GM18519 (cell line): ENCODE measurements at regions not wholly inside any gene's neighbourhood (a gene's known extent, or its start where the extent isn't known, plus 50 kb on each side); places are given as distances from the start of the nearest gene placed in this dataset.
"Not testable (repeated sequence)": the region's sequence is repeated elsewhere in the genome, so short reads cannot be mapped to it uniquely, and the experiment has no call there.

Source experiments
- ATAC-seq: cut with Tn5 transposase; IDR thresholded peaks from one replicate; pipeline ENCODE4 v1.9.1; 2021; ENCODE audit warnings: mild to moderate bottlenecking, moderate library complexity; ENCODE audit not compliant: unreplicated experiment, low FRiP score

DNA sequence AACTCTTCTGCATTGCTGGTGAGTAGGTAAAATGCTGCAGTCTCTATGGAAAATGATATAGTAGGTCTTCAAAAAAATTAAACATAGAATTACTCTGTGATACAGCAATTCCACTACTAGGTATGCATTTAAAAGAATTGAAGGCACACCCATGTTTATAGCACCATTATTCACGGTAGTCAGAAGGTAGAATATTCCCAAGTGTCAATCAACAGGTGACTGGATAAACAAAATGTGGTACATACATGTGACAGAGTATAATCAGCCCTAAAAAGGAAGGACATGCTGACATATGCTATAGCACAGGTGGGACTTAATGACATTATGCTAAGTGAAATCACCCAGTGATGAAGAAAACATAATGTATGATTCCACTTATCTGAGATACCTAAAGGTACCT lies 123.3 kb downstream of the CCER1 start:
- no peak for ATAC-seq

DNA sequence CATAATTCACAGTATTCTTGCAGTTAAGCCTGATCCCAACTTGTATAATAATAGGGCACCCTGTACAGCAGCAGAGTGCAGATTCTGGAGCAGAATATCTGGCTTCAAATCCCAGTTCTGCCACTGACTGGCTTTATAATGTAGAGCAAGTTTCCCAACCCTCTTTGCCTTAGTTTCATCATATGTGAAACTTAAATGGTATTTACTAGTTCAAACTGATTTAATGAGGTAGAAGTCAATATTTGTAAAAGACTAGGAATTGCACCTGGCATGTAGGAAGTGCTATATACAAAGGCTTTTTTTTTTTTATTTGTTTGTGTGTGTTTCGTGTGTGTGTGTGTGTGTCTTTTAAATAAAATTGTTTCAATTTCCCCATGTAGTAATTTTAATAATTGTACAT lies 125.9 kb downstream of the CCER1 start:
- ATAC-seq, result no peak

DNA sequence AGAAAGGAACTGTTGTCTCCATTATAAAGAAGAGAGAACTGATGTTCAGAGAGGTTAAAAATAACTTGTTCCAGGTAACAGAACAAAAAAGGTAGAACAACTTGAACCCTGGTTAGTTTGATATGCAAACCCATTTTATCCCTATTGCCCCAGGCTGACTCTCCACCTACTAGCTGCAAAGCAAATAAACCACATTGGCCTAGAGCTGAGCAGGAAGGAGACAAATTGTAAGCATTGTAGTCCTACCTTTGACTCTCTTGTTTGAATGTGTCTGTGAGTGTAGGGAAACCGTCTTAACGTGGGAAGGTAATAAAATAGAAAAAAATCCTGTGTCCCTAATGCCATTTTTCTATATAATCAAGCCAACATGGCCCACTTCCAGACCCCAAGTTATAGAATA lies 126.4 kb downstream of the CCER1 start:
- no peak for ATAC-seq

DNA sequence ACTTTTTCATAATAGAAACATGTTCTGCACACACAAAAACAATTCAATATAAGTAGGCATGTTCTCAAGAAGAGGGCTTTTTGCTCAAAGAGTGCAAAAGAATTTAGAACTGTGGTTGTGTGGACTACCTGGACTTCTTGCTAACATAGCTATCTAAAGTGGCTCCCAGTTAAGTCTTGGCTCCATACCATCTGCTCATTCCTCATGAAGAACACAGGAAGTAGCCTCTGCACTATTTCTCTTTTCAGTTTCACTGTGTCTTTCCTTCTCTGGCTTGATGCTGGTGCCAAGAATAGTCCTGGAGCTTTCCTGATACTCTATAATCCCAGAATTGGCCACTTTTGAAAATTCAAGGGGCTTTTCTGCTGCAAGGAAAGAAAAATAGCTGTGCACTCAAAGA lies 127.4 kb downstream of the CCER1 start:
- no peak for ATAC-seq

DNA sequence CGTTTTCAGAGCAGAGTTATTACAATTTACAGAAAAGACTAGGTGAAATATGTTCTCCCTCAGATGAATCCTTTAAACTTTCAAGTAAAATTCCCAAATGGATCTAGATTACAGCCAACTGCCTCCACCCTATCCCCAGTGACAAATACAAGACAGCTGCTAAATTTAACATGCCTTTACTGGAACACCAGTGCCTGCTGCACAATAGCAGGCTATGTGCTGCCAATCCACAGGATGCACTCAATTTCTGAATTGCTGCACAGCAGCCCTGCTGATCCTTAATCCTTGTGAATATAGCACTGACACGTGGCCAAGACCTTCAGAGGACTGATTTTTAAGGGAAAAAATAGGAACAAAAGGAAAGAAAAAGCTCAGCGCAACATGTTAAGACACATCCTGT lies 128.9 kb downstream of the CCER1 start:
- ATAC-seq, result no peak

DNA sequence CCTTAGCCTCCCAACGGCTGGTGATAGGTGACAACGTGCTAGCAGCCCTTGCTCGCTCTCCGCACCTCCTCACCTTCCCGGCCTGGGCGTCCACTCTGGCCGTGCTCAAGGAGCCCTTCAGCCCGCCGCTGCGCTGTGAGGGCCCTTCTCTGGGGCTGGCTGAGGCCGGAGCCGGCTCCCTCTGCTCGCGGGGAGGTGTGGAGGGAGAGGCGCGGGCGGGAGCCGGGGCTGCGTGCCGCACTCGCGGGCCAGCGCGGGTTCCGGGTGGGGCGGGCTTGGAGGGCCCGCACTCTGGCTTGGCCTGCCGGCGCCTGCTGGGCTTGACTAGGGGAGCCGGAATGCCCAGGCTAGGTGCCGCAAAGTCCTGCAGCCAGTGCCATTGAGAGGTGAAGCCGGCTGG lies 131.1 kb downstream of the CCER1 start:
- no peak for ATAC-seq

DNA sequence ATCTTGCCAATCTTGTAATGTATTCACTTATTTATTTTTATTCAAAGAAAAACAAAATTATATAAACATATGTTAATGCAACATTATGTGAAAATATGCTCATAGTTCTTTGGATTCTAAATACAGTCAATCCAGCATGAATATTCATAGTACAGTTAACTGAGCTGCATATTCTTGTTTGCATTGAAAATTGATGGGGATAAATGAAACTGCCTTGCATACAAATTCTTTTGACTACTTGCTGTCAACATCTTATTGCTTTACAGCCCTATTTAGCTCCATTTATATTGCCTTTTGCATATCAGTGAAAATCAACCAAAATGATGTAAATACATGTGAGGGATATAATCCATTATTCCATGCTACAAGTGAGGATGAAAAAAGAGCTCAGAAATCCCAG lies 135.3 kb downstream of the CCER1 start:
- ATAC-seq, result no peak

DNA sequence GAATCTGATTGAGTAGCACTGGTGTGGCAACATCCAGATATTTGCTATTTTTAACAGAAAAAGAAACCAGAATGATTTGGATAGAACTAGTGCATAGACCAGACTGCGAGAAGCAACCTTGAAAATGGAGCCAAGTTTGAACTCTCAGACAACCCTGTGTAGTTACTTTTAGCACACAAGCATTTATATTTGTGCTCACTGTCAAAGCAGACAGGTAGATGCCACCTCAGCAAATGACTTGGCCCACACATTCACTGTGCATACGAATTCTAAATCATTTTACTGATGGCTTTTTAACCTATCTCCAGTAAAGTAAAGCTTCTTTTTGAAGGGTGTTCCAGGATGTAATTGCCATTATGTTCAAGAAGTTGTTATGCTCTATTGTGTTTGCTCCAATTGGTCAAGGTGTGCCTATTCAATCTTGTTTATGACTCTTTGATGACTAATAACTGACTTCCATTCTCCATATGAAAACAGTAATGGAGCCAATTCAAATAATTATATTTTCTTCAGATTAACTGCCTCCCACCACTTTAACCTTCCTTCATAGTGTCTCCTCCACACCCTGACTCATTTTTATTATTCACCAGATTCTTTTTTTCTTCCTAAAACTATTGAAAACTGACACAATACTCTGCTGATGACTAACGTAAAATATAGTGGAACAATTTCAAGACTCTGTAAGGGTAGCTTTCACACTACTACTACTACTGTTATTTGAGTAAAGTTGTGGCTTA lies 138.5 kb downstream of the CCER1 start:
- ATAC-seq, result no peak

DNA sequence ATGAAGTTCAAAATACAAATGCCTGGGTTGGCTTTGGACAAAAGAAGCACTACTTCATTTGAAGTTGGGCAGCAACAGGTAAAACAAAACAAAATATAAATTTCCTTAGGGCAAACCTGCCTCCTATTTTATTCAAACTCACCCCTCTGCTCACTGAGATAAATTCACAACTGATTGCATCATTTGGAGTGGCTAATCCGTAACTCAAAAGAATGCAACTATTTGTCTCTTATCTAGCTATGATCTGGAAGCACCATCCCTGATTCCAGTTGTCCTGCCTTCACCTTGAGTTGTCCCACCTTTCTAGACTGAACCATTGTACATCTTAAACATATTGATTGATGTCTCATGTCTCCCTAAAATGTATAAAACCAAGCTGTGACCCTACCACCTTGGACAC lies 145.0 kb downstream of the CCER1 start:
- ATAC-seq, result no peak

DNA sequence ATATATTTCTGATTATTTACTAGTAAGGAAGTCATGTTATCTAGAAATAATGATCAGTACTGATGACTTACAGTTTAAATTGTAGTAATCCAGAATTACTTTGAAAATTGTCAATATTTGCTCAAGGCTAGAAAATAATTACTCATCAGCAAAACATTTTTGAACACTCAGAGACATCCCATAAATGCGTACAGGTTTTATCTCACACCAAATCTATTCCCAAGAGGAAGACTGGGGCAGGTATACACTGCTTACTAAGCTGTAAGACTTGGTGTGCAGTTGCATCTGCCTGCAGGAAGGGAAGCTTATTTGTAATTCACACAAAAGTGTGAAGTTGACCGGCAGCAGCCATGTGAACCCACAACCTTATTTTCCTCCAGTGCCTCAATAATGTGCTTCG lies 146.4 kb downstream of the CCER1 start:
- no peak for ATAC-seq

DNA sequence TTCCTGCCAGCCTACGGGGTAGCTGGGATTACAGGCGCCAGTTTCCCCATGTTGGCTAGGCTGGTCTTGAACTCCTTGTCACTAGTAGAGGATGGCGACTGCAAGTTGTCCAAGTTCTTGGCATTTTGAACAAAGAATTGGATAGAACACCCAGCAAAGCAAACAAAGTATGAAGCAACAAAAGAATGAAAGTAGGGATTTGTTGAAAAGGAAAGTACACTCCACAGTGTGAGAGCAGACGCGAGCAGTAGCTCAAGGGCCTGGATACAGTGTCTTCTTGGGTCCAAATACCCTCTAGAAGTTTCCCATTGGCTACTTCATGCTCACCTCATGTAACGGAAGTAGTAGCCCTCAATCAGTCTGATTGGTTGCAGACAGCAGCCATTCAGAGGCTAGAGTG lies 152.2 kb downstream of the CCER1 start:
- no peak for ATAC-seq

DNA sequence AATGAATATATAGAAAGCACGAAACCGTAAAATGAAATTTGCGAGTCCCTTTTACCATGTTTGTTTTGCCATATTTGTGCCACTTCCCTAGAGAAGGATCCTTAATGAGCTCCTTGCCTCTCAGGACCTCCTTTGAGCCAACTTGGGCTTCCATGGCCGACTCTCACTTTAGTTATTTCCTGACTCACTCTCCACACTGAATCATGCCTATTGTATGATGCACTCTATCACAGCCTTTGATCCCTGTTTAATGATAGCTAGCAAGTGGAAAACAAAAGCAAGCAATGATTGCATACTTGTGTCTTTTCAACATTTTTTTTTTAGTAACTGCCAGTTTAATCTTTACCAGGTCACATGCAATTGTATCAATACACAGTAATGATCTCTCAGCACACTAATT lies 153.2 kb downstream of the CCER1 start:
- no peak for ATAC-seq

DNA sequence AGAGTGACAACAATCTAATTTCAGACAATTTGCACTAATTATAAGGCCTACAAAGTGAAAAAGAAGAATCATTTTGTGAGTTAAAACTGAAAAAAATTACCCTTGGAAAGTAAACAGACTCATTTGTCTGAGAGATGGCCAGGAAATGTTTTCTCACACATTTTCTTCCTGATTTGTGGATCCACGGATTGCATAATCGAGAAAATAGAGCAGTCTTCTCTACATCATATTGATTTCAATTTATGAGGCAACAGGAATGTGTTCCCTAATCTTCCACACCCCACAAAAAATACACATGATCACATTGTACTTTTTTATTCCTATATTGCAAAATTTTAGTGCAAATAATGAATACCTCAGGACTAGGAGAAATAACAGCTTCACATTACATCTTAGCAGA lies 160.8 kb downstream of the CCER1 start:
- no peak for ATAC-seq

DNA sequence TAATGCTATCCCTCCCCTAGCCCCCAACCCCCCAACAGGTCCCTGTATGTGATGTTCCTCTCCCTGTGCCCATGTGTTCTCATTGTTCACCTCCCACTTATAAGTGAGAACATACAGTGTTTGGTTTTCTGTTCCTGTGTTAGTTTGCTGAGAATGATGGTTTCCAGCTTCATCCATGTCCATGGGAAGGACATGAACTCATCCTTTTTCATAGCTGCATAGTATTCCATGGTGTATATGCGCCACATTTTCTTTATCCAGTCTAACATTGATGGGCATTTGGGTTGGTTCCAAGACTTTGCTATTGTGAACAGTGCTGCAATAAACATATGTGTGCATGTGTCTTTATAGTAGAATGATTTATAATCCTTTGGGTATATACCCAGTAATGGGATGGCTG lies 162.3 kb downstream of the CCER1 start:
- ATAC-seq, result not testable (repeated sequence)

DNA sequence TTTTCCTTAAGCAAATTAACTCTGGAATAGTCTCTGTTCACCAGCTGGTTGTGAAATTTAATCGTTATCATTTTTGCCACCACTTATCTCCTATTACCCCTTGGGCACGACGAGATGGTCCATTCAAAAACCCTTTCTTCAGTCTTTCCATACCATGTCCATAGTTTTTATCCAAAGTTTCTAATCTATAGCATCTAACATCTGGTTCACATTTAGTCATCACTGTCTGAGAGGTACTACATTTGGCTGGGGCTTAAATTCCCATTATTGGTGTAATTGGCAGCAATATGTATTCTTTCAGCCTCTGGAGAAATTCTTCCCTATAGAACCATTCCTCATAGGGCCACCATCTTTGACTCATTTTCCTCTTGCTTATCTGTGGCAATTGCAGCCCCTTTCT lies 163.5 kb downstream of the CCER1 start:
- no peak for ATAC-seq

DNA sequence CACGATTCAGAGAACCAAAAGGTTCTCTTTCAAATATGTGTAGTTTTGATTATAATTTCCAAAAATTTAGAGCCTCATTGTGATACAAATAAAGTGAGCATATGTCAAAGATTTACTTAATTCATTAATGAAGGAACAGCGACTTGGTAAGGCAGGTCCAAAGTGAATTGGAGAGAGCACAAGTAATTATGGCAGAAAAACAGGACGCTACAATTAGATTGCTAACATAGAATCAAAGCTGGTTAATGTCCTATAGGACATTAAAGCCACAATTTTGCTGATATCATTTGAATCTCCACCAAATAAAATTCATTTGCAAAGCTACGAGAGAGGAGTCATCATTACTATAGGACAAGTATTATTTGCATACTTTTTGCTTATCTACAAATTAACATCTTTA lies 164.2 kb downstream of the CCER1 start:
- ATAC-seq, result no peak

DNA sequence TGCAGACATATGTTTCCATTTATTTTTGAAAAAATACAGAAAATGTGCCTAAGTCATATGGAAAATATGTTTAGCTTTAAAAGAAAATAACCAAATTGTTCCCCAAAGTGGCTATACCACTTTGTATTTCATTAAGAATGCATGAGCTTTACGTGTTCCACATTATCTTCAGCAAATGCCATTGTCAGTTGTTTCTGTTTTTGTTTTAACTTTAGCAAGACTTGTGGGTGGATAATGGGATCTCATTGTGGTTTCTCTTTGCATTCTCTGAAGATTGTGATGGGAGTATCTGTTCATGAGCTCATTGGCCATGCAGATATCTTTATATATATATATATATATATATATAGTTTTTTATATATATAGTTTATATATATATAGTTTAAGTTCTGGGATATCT lies 181.5 kb downstream of the CCER1 start:
- ATAC-seq, result no peak

DNA sequence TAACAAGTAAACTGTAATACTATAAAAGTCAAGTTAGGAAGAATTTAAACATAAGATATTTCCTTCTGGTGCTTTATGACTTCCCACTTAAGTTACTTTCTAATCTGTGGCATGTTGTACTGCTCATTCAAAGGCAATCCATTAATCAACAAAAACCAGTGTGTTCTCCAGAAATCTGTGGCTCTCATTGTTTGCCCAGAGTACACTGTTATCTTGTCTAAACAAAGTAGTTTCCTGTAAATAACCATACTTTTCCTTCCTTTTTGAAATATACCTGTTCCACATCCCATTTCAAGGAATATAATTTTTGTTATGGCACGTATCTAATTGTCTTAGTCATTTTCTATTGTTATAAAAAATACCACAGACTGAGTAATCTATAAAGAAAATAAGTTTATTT lies 184.1 kb downstream of the CCER1 start:
- ATAC-seq, result no peak

DNA sequence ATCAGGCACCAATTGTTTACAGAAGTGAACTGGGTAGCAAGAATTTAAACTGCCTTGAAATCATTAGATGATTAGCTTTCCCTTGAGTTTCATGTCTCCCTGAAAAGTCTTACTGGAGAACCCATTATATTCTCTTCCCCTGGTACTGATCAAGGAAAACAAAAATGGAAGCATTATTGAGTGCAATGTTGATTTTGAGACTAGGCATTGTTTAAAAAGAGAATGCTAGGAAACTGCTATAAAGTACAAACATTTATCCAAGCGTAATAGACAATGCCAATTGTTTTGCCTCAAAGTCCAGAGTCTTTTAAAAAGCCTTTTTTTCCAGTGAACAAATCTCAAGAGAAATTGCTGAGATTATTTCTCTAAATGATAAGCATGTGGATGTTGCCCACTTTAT lies 197.0 kb downstream of the CCER1 start:
- no peak for ATAC-seq

DNA sequence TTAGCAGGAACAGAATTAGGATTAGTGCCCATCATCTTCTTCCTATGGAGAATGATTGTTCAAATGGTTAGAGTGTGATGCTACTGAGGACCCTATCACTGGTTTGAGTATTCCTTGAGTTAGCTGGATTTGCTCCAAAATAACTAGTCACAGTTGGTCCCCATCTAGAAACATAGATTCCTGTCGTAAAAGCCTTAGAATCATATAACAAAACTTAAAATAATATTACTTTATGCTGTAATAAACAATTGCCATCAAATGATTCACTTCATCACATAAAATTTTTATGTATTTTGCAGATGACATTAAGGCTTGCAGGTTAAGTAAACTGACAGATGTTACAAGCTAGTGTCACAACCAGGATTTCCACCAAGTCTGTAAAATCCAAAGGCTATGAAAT lies 209.8 kb downstream of the CCER1 start:
- ATAC-seq, result no peak

DNA sequence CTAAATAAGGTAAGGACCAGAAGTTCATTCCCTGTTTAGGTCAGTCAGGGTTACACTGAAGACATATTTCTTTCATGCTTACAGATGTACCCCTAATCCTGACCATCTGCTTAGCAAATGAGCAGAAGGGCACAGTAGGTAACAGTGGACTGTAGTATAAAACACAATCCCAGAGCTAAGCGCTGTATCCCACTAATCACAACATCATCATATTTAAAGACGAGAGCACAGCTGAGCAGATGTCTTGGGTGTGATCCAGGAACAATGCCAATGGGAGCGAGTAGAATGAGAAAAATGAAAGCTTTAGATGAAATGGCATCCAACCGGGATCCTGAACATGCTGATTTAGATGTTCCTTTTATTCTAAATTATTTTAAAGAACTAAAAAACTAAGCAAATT lies 213.4 kb downstream of the CCER1 start:
- ATAC-seq, result no peak

DNA sequence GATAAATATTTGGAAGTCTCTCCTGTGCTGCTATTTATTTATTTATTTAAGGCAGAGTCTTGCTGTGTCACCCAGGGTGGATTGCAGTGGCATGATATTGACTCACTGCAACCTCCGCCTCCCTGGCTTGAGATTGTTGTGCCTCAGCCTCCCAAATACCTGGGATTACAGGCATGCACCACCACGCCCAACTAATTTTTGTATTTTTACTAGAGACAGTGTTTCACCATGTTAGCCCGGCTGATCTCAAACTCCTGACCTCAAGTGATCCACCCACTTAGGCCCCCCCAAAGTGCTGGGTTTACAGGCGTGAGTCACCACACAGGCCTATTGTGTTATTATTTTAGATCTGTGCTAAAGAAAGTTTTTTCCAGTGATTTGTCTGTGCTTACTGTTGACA lies 225.2 kb downstream of the CCER1 start:
- no peak for ATAC-seq

DNA sequence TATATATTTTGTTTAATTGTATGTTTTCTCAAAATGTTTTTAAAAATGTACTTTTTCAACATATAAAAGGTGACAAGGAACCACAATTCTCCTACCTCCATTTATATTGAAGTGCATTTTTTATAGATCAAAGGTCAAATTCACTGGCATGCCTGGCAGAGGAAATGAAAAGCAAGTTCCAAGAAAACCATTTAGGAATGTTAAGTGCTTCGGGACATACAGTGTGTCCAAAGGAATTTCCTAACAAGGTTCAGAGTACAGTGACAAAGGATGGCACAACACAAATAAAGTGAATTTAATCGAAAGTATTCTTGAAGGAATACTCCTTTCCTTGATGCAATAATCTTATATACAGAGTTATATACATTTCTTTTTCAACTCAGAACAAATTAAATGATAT lies 242.3 kb downstream of the CCER1 start:
- ATAC-seq, result no peak
